HG02588 (cell line): ENCODE measurements at regions not wholly inside any gene's neighbourhood (a gene's known extent, or its start where the extent isn't known, plus 50 kb on each side); places are given as distances from the start of the nearest gene placed in this dataset.

Experiments used
- ATAC-seq: cut with Tn5 transposase; IDR thresholded peaks from one replicate; pipeline ENCODE4 v1.9.1; 2021; ENCODE audit warnings: mild to moderate bottlenecking, moderate library complexity; ENCODE audit not compliant: unreplicated experiment

GRCh38 chr5:67404256-67405100 is 207.9 kb upstream of the CD180 start:
- no peak for ATAC-seq

GRCh38 chr5:67402526-67402925 is 205.9 kb upstream of the CD180 start:
- no peak for ATAC-seq

- ATAC-seq: no peak
Measured at GRCh38 chr5:67401172-67401571, 204.6 kb upstream of the CD180 start.

- no peak for ATAC-seq
Measured at GRCh38 chr5:67400752-67401151, 204.2 kb upstream of the CD180 start.

GRCh38 chr5:67395790-67396418 is 199.3 kb upstream of the CD180 start:
- no peak for ATAC-seq

DNA sequence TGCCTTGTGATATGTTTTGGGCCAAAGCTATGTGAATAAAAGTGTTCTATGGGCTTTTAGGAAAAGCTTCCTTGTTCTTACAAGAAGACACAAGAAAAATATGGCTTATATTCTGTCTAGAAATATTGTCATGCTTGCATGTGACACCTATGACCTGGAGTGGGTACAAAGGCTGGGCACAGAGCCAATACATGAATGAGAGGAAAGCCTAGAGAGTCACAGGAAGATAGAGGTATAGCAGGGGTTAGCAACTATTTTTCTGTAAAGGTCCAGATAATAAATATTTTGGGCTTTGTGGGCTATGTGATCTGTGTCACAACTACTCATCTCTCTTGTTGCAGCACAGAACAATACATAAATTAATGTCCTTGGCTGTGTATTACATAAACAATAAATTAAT is 196.6 kb upstream of the CD180 start:
- ATAC-seq: no peak

DNA sequence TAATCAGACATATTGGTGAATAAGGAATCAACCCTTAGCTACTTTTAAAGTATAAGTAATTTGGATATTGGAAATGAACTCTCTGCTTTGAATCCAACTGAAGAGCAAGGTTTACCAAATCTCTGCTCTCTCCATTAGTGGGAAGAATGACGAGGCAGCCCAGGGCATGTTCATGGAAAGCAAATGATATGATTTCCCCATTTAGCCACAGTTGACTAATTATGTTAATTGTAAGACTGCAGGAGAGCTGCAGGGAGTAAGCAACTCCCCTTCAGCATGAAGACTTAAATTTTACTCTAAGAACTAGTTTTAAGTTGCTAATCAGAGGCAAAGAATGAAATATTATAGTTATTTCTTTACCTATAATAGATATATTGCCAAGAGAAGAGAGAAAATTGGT is 194.3 kb upstream of the CD180 start:
- no peak for ATAC-seq

- no peak for ATAC-seq
Measured at GRCh38 chr5:67383451-67383850, 186.9 kb upstream of the CD180 start.

GRCh38 chr5:67381236-67381880 is 184.8 kb upstream of the CD180 start:
- no peak for ATAC-seq

DNA sequence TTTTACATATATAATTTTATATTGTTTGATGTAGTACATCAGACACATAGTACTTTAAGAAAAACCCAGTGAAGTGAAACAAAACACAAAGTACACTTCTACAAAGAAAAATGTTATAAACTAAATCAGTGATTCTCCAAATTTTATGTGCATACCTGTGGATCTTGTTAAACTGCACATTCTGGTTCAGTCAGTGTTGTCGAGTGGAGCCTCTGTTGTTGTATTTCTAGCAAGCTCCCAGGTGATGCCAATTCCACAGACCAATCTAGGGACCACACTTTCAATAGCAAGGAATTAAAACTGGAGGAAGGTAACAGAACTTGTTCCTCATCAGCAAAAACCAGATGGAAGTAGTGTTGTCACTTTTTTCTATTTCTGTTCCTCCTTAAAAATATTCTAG is 183.8 kb upstream of the CD180 start:
- ATAC-seq: no peak

DNA sequence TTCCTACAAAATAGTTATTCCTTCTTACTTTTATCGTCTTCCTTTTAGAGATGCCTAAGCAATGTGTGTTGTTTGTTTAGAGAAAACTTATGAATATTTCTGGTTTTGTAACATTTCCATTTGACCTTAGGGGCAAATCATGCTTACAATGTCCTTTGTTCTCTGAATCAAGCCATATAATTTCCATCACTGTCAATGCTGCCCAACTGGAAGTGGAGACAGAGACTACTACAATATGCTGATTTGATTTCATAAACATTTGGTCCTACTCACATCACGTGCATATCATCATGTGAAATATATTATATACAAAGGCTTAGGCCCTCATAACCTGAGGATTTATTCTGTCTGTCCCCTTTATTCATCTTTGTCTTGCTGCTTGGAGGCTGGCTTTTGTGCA is 183.2 kb upstream of the CD180 start:
- no peak for ATAC-seq

DNA sequence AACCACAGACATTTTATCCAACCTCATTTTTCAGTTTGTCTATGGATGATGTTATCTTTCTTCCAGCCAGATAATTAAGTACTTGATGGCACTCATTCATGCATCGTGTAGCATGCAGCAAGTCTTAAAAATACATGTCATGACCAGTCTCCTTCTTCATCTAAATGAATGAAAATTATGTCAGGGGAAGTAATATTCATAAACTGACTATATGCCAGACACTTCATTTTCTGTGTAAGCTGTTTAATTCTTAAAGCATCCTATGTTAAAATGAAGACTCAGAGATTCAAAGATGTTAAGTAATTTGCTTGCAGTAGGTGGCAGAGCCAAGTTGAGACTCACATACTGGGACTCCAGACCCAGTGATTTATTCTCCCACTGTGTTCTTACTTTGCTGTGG is 181.7 kb upstream of the CD180 start:
- no peak for ATAC-seq

DNA sequence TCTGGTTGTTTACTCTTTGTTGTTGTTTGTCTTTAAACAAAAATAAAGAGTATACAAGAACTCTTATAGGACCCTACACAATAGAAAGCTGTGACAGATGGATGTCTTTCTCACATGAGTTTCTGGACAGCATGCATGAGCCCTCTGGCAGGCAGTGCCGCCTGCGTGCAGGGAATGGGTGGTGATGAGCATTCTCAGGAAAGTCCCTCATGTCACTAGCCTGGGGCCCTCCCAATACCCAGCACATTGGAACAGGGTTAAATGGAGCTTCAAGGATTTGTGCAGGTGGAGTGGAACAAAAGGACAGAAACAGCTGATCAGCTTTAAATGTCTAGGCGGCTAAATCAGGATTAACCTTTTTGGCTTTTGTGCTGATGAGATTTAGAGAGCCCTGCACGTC is 181.0 kb upstream of the CD180 start:
- ATAC-seq: no peak

DNA sequence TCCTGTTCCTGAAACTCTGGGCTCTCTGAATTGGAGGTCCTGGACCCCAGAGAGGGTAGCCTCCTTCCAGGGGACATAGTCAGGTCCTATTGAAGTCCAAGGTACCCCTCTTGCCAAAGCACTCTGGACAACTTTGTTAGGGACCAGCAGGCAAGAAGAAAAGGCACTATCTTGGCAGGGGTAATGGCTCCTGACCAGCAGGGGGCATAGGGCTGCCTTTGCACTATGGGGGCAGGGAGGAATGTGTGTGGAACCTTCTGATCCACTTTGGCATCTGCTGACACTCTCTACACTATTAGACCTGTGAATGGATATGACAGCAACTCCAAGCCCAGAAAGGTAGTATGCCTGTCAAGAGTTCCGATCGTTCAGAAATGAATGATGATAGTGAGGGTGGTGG is 179.0 kb upstream of the CD180 start:
- no peak for ATAC-seq

DNA sequence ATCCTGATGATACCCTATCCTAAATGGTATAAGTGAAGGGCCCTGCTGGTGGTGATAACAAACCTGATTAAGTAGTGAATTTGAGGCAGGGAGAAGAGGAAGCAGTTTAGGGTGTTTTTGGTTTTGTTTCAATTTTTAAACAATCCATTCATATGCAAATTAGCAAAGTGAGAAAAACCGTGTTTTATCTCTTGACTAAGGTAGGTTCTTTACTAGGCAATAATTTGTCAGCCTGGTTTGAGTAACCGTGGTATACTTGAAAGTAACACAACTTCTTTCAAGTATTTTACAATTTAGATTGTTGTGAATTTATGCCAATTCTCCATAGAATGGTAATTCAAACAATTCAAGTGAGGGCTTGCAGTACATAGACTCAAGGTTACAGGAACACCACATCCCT is 177.8 kb upstream of the CD180 start:
- no peak for ATAC-seq

DNA sequence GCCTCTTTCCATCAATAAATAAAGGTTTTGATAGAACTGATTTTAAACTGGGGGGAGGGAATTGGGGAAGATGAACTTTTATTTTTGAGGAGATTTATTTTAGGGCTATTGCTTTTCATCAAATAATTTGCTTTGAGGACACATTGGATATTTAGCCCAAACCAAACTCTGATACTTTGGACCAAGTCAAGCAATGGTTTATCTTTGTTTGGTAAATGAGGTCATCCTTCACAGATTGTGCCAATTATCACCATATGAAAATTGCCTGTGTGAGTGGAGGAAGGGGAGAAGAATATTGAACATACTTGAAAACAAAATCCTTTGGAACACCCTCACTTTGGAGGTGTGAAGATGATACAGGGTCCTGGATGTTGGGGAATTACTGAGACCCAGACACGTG is 176.9 kb upstream of the CD180 start:
- ATAC-seq: no peak

GRCh38 chr5:67372887-67373286 is 176.3 kb upstream of the CD180 start:
- ATAC-seq: no peak

DNA sequence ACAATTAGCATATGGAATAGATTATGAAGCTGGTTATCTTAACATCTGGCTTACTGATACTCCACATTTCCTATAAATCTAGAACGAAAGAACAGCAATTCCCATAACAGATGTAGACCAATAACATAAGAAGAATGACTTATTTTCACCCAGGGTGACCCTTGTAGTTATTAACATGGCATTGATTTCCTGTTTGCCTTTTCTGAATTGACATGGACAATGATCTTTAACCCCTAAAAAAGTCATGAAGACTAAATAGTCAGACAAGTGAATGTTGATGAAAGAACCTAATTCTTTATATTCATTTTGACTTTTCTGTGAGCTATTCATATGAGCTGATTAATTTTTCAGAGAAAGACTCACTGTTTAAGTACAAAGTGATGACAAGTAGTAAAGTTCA is 175.3 kb upstream of the CD180 start:
- ATAC-seq: no peak

- no peak for ATAC-seq
Measured at GRCh38 chr5:67366691-67367395, 170.2 kb upstream of the CD180 start.

GRCh38 chr5:67366276-67366675 is 169.7 kb upstream of the CD180 start:
- no peak for ATAC-seq

GRCh38 chr5:67364381-67364970 is 167.9 kb upstream of the CD180 start:
- no peak for ATAC-seq
